ENCODE measurements at regions not wholly inside any gene's neighbourhood (a gene's known extent, or its start where the extent isn't known, plus 50 kb on each side); places are given as distances from the start of the nearest gene placed in this dataset.
"Not testable (repeated sequence)": the region's sequence is repeated elsewhere in the genome, so short reads cannot be mapped to it uniquely, and the experiment has no call there.

GRCh38 chr1:189708674-189709073, 769.0 kb downstream of the BRINP3 start:
- DNase-seq (ENCODE audit: low read depth in 2 of 3, low spot score in 2 of 3), result no peak

GRCh38 chr1:189718147-189718795, 759.4 kb downstream of the BRINP3 start:
- DNase-seq (ENCODE audit: low read depth in 2 of 3, low spot score in 2 of 3), result not testable (repeated sequence)

GRCh38 chr1:189726806-189727205, 750.9 kb downstream of the BRINP3 start:
- no peak for DNase-seq (ENCODE audit: low read depth in 2 of 3, low spot score in 2 of 3)

GRCh38 chr1:189751311-189751710, 726.4 kb downstream of the BRINP3 start:
- no peak for DNase-seq (ENCODE audit: low read depth in 2 of 3, low spot score in 2 of 3)

GRCh38 chr1:189752461-189752995, 725.1 kb downstream of the BRINP3 start:
- no peak for DNase-seq (ENCODE audit: low read depth in 2 of 3, low spot score in 2 of 3)

GRCh38 chr1:189755100-189755499, 722.6 kb downstream of the BRINP3 start:
- not testable (repeated sequence) for DNase-seq (ENCODE audit: low read depth in 2 of 3, low spot score in 2 of 3)

- no peak for DNase-seq (ENCODE audit: low read depth in 2 of 3, low spot score in 2 of 3)
Measured at GRCh38 chr1:189764391-189765320, 713.0 kb downstream of the BRINP3 start.

- no peak for DNase-seq (ENCODE audit: low read depth in 2 of 3, low spot score in 2 of 3)
Measured at GRCh38 chr1:189769448-189769847, 708.2 kb downstream of the BRINP3 start.

GRCh38 chr1:189774721-189775287, 702.9 kb downstream of the BRINP3 start:
- no peak for DNase-seq (ENCODE audit: low read depth in 2 of 3, low spot score in 2 of 3)

GRCh38 chr1:189775343-189775742, 702.3 kb downstream of the BRINP3 start:
- DNase-seq (ENCODE audit: low read depth in 2 of 3, low spot score in 2 of 3), result no peak

GRCh38 chr1:189779034-189779433, 698.6 kb downstream of the BRINP3 start:
- no peak for DNase-seq (ENCODE audit: low read depth in 2 of 3, low spot score in 2 of 3)

GRCh38 chr1:189782295-189782694, 695.4 kb downstream of the BRINP3 start:
- DNase-seq (ENCODE audit: low read depth in 2 of 3, low spot score in 2 of 3), result no peak

- DNase-seq (ENCODE audit: low read depth in 2 of 3, low spot score in 2 of 3), result no peak
Measured at GRCh38 chr1:189783456-189783855, 694.2 kb downstream of the BRINP3 start.

GRCh38 chr1:189786761-189787160, 690.9 kb downstream of the BRINP3 start:
- no peak for DNase-seq (ENCODE audit: low read depth in 2 of 3, low spot score in 2 of 3)

GRCh38 chr1:189787201-189787600, 690.5 kb downstream of the BRINP3 start:
- no peak for DNase-seq (ENCODE audit: low read depth in 2 of 3, low spot score in 2 of 3)

GRCh38 chr1:189790335-189790734, 687.3 kb downstream of the BRINP3 start:
- DNase-seq (ENCODE audit: low read depth in 2 of 3, low spot score in 2 of 3), result no peak

GRCh38 chr1:189803364-189803763, 674.3 kb downstream of the BRINP3 start:
- DNase-seq (ENCODE audit: low read depth in 2 of 3, low spot score in 2 of 3), result no peak

- no peak for DNase-seq (ENCODE audit: low read depth in 2 of 3, low spot score in 2 of 3)
Measured at GRCh38 chr1:189804352-189804751, 673.3 kb downstream of the BRINP3 start.

GRCh38 chr1:189805735-189806134, 671.9 kb downstream of the BRINP3 start:
- DNase-seq (ENCODE audit: low read depth in 2 of 3, low spot score in 2 of 3), result no peak

- not testable (repeated sequence) for DNase-seq (ENCODE audit: low read depth in 2 of 3, low spot score in 2 of 3)
Measured at GRCh38 chr1:189810639-189811038, 667.0 kb downstream of the BRINP3 start.

GRCh38 chr1:189811960-189812359, 665.7 kb downstream of the BRINP3 start:
- DNase-seq (ENCODE audit: low read depth in 2 of 3, low spot score in 2 of 3), result no peak
